ENCODE measurements at regions not wholly inside any gene's neighbourhood (a gene's known extent, or its start where the extent isn't known, plus 50 kb on each side); places are given as distances from the start of the nearest gene placed in this dataset.

- no peak for DNase-seq
- intact Hi-C loops (cut with DNase I) = no loop called here
- H3K27me3 ChIP-seq = no peaks in the 10 kb centered on the region
Measured at GRCh38 chr10:57785068-57785467, 482.6 kb downstream of the IPMK start.

GRCh38 chr10:57776688-57777432, 490.8 kb downstream of the IPMK start:
- no peak overlapping the region for H3K4me3 ChIP-seq
- TF ChIP-seq POLR2A (IDR thresholded peaks at IDR 0.05) = no peak
- TF ChIP-seq CTCF (IDR thresholded peaks at IDR 0.05) = no peak
- peaks cover 0 to 13% (median 0%) of the 10 kb centered on the region in 3 donors for H3K9me3 ChIP-seq
- H3K27me3 ChIP-seq = no peaks in the 10 kb centered on the region
- H3K4me1 ChIP-seq = no peaks in the 10 kb centered on the region
- DNase-seq = no peak
- intact Hi-C loops (cut with DNase I) = no loop called here
- no peaks in the 10 kb centered on the region for H3K36me3 ChIP-seq
- WGBS, 2 donors = 58 to 74% methylated on average over 5 of the region's 5 CpGs
- H3K27ac ChIP-seq = no peak overlapping the region

More at GRCh38 chr10:57785068-57785467, 482.6 kb downstream of the IPMK start:
- Histone ChIP-seq H3K9me3 (no peaks in the 10 kb centered on the region), H3K4me3 (no peak overlapping the region), H3K36me3 (no peaks in the 10 kb centered on the region), H3K27ac (no peak overlapping the region), H3K4me1 (no peaks in the 10 kb centered on the region)
- WGBS, 2 donors = 79 to 88% methylated on average over 3 of the region's 3 CpGs
- no peak for TF ChIP-seq CTCF (IDR thresholded peaks at IDR 0.05)
- TF ChIP-seq POLR2A (IDR thresholded peaks at IDR 0.05) = no peak

- peaks cover 0 to 13% (median 0%) of the 10 kb centered on the region in 3 donors for H3K9me3 ChIP-seq
- WGBS, 2 donors = 82 to 83% methylated on average over 2 of the region's 2 CpGs
- no peak overlapping the region for H3K27ac ChIP-seq
- DNase-seq = no peak
- no peaks in the 10 kb centered on the region for H3K4me1 ChIP-seq
- TF ChIP-seq POLR2A (IDR thresholded peaks at IDR 0.05) = no peak
- TF ChIP-seq CTCF (IDR thresholded peaks at IDR 0.05) = no peak
- H3K27me3 ChIP-seq = no peaks in the 10 kb centered on the region
- no peaks in the 10 kb centered on the region for H3K36me3 ChIP-seq
- no peak overlapping the region for H3K4me3 ChIP-seq
- intact Hi-C loops (cut with DNase I) = no loop called here
Measured at GRCh38 chr10:57775250-57775649, 492.4 kb downstream of the IPMK start.

- WGBS, 2 donors = 67 to 73% methylated on average over 1 of the region's 1 CpG
- Histone ChIP-seq H3K27me3 (no peaks in the 10 kb centered on the region), H3K4me3 (no peak overlapping the region), H3K4me1 (no peaks in the 10 kb centered on the region), H3K27ac (no peak overlapping the region), H3K9me3 (no peaks in the 10 kb centered on the region), H3K36me3 (no peaks in the 10 kb centered on the region)
- TF ChIP-seq CTCF (IDR thresholded peaks at IDR 0.05) = no peak
- TF ChIP-seq POLR2A (IDR thresholded peaks at IDR 0.05) = no peak
- intact Hi-C loops (cut with DNase I) = no loop called here
- DNase-seq = no peak
Measured at GRCh38 chr10:57769298-57769697, 498.4 kb downstream of the IPMK start.

- Histone ChIP-seq H3K4me3 (no peak overlapping the region), H3K9me3 (no peaks in the 10 kb centered on the region), H3K27ac (no peak overlapping the region), H3K4me1 (no peaks in the 10 kb centered on the region), H3K27me3 (no peaks in the 10 kb centered on the region), H3K36me3 (no peaks in the 10 kb centered on the region)
- TF ChIP-seq CTCF (IDR thresholded peaks at IDR 0.05) = no peak
- TF ChIP-seq POLR2A (IDR thresholded peaks at IDR 0.05) = no peak
- intact Hi-C loops (cut with DNase I) = no loop called here
- WGBS, 2 donors = 67 to 73% methylated on average over 6 of the region's 6 CpGs
- no peak for DNase-seq
Measured at GRCh38 chr10:57759777-57760176, 507.9 kb downstream of the IPMK start.

All from esophagus squamous epithelium (tissue), 5 donors.